Stimulated activated CD4-positive, alpha-beta T cell treated with anti-CD3 and anti-CD28 coated beads, TNF-alpha, amount 100 ng/mL, for 4 hours (primary cell): ENCODE measurements at regions not wholly inside any gene's neighbourhood (a gene's known extent, or its start where the extent isn't known, plus 50 kb on each side); places are given as distances from the start of the nearest gene placed in this dataset.
"Not testable (repeated sequence)": the region's sequence is repeated elsewhere in the genome, so short reads cannot be mapped to it uniquely, and the experiment has no call there.

ENCODE experiments used
- DNase-seq, 3 experiments: peaks; one replicate each; pipeline ENCODE4 v3.0.0-alpha.2; 2020; ENCODE audit warnings: low read depth in 3 of 3

DNA sequence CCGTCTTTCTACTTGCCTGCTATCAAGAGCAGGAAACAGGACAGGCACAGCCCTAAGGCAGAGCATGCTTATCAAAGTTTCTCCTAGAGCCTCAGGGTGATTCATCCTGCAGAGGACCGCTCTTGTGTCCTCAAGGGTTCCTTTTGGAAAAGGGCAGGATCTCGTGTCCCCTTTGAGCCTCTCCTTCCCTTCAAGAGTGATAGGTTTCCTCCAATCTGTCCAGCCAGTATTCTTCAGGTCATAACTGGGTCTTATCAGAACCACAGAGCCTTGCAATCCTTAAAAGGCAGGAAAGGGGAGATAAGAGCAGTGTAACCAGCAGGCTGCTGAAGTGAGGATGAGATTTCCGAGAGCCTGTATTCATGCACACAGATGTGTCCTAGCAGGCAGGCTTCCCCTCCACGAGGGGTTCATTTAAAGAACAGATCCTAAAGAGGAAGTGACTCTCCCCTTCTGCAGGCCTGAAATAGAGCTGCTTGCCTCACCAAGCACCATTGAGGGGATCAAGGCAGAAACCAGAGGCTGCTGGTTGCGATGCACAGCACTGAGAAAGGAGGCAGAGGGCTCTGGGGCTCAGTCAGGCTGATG, 90.5 kb upstream of the SVIL start:
- no peak for DNase-seq

DNA sequence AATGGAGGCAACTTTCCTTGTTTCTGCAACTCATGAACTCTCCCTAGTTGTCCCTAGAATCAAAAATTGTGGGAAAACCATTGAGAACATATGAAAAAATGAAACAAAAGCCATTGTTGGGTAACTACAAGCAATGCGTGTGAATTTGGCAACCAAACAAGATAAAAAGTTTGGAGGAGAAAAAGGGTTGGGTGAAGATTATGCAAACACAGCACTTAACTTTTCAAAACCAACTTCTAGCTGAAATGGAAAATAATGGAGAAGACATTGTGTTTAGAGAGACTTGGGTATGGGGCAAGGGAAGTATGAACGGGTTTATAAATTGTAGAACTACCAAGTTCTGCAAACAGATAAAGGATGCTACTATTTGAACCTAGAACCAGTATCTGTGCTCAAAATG, 89.0 kb upstream of the SVIL start:
- no peak for DNase-seq

DNA sequence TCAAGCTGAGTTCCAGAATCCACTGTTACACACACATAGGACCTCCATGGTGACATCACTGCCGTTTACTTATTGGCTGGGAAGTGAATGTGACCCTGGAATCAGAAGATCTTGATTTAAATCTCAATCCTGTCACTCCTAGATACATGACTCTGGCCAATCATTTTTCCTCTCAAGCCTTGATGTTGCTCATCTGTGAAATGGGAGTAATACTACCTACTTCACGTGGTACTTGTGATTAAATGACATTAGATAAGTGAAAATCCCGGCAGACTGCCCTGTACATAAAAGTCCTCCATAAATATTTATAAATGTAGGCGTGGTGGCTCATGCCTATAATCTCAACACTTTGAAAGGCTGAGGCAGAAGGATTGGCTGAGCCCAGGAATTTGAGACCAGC, 88.0 kb upstream of the SVIL start:
- DNase-seq, result no peak

DNA sequence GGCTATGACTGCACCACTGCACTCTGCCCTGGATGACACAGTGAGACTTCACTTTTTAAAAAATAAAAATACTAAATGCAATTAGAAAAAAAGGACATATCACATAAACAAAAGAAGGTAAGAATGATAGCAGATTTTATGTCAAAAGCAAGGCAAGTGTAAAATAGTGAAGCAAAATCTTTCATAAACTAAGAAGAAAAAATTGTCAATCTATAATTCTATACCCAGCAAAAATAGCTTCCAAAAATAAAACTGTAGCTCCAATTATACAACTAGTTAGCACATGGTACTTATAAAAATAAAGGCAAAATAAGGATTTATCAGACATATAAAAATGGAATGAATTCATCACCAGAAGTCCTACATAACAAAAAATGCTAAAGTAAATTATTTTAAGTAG, 85.4 kb upstream of the SVIL start:
- no peak for DNase-seq

DNA sequence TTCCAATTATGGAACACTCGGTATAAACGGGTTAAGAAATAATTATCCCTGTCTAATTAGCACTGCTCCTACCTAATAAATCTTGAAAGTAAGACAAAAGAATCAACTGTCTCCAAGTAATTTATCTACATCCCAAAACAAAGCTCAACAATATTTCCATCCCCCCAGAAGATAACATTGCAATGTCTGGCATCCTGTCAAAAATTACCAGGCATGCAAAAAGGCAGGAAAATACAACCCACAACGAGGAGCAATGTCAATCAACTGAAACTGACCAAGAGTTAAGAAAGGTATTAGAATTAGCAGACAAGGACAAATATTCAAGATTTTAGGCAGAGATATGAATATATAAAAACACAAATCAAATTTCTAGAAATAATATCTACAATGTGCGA, 84.5 kb upstream of the SVIL start:
- no peak for DNase-seq

DNA sequence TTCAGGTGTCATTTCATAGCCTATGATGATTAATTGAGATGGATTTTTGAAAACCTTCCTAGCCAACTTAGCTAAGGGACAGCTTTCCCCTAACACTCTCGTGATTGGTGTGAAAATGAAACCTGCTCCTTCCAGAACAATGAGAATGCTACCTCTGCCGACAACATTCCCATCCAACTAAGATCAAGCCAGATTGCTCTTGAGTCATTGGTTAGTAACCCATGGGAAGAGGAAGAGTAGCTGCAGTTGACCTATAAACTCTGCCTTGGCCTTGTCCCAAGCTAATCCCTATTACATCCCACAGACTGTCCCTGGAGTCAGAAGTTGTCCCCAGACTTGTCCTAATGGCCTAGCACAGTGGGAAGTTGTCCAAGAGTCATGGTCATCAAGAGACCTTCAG, 80.5 kb upstream of the SVIL start:
- no peak for DNase-seq

DNA sequence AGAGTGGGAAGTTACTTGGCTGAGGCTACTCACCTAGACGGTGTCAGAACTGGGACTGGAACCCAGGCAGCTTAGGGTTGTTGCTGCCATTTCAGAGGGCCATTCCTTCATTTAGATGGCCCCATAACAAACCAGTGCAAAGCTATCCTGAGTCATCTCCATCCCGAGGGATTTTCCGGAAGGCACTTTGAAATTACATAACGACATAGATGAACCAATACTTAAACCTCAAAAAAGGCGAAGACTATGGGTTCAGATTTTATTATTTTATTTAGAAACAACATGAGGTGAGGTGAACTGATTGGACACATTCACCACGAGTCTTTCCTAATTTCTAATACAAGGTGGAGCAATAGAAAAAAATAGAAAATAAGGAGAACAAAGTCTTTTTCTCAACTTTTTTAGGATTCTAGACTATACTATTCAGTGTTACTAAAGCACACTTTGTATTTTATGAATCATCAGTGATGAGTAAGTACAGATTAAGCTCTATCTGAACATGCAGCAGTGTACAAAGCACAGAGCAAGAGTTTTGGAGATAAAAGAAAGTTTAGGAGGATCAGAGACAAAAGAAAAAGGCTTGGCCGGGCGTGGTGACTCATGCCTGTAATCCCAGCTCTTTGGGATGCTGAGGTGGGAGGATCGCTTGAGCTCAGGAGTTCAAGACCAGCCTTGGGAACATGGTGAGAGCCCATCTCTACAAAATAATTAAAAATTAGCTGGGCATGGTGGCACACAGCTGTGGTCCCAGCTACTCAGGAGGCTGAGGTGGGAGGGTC, 79.5 kb upstream of the SVIL start:
- no peak for DNase-seq

DNA sequence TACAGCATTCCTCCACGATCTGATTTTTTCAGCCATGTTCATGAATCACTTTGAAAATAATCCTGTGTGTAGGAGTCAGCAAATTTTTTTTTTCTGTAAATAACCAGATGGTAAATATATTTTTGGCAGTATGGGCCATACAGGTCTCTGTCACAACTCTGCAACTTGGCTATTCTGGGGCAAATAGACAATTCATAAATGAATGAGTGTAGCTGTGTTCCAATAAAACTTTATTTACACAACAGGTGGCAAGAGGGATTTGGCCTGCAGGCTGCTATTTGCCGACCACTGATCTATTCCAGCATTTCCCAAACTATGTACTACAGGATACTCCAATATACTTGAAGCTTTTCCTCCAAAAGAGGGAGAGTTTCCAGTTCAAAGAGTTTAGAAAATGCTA, 78.7 kb upstream of the SVIL start:
- no peak for DNase-seq

DNA sequence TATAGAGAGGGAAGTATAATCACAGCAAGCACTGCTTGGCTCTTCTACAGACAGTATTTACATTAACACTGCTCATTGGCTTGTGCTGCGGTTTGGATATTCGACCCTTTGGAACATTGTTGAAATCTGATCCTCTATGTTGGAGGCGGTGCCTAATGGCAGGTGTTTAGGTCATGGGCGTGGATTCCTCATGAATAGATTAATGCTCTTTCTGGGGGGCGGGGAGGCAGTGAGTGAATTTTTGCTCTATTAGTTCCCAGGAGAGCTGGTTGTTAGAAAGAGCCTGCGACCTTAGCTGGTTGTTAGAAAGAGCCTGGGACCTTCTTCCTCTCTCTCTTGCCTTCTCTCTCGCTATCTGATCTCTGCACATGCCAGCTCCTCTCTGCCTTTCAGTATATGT, 77.3 kb upstream of the SVIL start:
- no peak for DNase-seq

DNA sequence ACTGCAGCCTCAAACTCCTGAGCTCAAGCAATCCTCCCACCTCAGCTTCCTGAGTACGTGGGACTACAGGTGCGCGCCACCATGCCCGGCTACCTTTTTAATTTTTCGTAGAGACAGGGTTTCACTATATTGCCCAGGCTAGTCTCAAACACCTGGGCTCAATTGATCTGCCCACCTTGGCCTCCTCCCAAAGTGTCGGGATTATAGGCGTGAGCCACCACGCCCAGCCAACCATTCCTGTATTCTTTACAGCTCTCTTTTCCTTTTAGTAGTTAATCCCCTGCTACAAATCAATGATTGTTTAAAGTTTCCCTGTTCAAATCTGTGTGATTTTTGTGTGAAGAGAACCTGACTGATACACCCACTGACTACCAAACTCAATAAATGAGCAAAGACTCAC, 75.4 kb upstream of the SVIL start:
- DNase-seq, result no peak

DNA sequence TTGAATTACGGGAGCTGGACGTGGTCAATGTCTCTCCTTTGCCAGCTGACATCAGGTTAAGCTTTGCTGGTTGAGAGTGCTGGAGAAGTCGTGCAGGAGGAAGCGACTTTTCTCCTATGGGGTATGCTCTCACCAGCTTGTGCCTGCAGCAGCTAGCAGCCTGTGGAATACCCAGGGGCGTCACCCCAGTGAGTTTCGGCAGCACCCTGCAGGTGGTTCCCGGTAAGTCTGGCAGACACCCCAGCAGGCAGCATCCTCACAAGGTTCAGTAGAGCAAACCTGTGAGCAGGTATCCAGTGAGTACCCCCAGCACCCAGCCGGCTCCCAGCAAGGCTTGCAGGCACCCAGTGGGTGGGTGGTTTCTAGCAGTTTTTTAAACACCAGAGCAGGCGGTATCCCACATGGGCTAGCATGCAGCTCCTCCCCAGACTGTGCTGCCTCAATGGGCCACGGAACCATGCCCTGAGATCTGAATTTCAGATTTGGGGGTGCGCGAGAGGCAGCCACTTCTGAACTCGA, 74.8 kb upstream of the SVIL start:
- DNase-seq, result no peak

DNA sequence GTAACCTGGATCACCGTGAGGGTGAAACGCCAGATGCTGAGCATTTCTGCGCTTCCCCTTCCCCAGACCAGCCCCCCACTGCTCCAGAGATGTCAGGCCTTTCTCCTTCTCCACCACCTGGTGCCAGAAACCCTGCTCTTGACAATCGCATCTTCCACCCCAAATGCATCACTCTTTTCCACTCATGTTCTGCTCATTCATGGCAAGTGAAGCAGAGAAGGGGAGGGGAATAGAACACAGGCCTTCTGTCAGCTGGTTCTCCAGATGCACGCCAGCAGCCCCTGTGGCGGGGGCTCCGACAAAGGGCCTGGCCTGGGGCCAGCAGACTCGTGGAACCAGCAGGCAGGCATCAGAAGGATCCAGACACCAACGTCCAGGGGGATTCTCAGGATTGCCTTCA, 68.5 kb upstream of the SVIL start:
- no peak for DNase-seq

DNA sequence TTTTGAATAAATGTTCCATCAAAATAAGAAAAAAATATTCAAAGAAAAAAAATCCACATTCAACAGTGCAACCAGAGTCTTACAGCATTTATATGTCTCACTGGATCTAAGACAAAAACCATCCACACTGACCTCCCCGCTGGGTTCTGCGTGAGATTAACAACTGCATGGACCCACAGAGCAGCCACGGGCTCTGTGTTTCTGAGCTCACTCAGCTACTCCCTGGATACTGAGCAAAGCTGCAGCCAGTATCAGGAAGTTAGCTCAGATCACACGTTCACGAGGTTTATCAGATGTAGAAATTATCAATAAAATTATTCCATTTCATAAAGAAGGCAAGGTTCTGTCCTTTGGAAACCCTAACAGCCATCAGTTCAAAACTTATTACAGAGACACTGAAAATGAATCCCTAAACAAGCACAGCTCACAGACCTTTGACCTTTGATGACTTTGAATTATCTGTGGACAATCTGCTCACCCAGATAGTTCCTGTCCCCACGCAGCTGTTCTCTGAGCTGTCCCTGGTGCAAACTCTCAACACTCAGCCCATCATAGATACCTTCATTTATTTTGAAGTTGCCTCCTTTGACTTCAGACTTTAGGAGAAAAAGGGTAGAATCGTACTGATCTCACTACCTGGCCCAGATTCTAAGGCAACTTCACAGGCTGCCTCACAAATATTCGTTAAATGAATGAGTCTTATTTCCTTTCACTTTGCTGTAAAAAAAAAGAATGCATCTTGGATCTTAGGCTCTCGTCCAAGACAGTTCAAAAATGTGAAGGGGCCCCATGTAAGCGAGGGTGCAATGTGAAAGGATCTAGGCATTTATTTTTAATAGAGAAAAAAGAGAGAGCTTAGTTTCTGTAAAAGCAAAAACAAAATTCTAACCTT, 67.7 kb upstream of the SVIL start:
- no peak for DNase-seq

DNA sequence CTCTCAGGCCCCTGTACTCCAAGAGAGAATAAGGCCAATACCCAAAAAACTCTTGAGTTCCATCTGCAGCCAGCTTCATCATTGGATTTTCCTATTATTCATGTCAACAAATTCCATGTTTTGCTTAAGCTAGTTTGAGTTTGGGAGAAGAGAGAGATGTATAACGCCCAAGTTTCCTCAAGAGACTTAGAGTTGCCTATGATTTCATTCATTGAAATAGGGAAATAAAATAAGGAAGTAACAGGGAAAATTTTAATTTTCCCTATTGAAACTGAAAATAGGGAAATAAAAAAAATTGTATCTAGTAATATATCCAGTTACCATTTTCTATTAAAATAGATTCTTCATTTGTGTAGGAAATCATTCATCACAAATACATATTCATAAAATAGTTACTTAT, 66.5 kb upstream of the SVIL start:
- DNase-seq, result no peak

DNA sequence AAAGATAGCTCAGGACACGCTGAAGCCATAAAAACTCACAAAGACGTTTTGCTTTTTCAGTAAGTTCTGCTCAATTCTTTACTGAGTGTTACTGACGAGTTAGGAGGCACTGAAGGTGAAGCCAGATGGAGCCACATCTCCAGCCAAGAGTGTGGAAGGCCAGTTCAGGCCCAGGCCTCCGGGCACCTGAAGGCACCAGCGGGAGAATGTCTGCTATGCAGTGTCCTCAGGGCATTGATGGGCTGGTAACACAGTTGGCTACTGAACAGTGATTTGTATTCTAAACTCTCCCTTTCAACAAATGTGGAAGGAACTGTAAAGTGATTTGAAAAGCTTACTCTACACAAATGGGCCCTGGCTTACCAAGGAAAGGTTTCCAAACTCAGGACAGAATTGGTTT, 64.8 kb upstream of the SVIL start:
- DNase-seq, result no peak

DNA sequence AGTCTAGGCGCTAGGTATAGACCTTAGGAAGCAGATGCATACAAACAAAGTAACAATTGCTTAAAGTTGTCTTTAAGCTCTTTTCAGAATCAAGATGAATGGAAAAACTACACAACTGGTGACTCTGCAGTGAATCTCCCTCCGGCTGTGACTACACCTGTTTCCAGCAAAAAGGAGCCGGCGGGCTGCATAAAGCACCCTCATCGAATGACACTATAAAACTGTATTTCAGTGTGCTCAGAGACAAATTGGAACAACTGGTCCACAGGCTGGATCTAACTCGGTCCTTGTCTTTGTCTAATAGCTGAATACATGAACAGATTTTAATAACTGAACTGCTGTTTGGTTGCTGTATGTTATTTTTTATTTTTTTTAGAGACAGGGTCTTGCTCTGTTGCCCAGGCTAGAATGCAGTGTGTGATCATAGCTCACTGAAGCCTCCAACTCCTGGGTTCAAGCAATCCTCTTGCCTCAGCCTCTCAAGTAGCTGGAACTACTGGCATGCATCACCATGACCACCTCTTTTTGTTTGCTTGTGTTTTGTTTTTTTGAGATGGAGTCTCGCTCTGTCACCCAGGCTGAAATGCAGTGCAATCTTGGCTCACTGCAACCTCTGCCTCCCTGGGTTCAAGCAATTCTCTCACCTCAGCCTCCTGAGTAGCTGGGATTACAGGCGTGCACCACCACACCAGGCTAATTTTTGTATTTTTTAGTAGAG, 64.2 kb upstream of the SVIL start:
- no peak for DNase-seq

DNA sequence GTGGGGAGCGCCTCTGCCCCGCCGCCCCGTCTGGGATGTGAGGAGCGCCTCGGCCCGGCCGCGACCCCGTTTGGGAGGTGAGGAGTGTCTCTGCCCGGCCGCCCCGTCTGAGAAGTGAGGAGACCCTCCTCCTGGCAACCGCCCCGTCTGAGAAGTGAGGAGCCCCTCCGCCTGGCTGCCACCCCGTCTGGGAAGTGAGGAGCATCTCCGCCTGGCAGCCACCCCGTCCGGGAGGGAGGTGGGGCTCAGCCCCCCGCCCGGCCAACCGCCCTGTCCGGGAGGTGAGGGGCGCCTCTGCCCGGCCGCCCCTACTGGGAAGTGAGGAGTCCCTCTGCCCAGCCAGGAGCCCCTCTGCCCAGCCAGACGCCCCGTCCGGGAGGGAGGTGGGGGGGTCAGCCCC, 61.8 kb upstream of the SVIL start:
- not testable (repeated sequence) for DNase-seq

DNA sequence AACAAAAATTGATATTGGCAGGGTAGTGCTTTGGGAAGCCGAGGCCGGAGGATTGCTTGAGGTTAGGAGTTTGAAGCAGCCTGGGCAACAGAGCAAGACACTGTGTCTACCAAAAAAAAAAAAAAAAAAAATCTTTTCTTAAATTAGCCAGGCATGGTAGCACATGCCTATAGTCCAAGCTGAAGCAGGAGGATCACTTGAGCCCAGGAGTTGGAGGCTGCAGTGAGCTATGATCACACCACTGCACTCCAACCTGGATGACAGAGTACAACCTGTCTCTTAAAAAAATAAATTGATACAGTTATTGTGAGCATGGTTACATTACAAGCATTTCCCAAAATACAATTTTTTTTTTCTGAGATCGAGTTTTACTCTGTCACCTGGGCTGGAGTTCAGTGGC, 59.4 kb upstream of the SVIL start:
- DNase-seq, result no peak

DNA sequence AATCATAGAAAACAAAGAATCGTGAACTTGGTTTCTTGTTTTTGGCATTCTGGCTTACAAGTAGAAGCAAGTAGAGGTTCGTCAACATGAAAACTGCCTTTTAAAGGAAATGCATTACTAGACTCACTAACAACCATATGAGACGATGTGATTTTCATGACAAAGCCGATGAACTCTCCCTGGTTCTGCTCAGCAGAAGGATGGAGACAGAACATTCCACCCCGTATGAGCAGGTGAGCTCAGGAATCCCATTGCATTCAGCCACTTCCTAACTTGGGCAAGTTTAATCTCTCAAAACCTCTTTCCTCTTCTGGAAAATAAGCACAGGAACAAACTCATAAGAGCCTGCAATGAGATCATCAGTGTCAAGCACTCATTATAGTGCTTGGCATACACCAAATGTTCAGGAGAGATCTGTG, 57.4 kb upstream of the SVIL start:
- DNase-seq, result no peak

DNA sequence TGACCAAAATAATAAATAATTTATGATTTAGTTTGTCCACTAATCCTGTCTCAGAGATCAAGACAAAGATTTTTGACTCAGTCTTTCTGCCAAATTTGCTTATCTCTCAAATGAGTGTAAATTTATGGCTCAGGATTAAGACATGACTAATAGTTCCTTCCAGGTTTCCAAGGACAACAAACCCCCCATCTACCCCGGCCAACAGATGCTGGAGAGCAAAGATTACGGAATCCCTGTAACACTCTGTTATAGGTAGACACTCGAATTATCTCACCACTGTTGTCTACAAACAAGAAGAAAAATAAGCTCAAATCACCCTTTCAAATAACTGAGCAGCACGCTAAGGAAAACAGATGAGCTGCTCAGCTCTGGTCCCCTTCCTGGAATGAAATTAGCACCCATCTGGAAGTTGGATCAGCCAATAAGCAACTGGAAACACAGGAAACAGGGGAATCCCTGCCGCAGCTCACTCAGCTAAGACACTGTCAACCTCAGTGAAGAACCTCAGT, 56.8 kb upstream of the SVIL start:
- DNase-seq, result no peak

DNA sequence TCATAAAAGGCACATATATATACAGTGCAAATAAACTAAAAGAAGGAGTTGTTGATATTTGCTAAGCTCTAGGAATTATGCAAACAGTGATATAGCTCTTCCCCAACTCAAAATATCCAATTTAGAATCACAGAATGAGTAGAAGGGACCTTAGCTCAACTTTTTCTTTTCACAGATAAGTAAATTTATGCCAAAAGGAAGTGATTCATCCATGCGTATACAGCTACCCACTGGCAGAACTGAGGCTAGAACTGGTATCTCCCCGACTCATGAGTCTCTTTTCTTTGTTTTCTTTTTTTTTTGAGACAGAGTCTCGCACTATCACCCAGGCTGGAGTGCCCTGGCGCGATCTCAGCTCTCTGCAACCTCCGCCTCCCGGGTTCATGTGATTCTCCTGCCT, 54.2 kb upstream of the SVIL start:
- no peak for DNase-seq

DNA sequence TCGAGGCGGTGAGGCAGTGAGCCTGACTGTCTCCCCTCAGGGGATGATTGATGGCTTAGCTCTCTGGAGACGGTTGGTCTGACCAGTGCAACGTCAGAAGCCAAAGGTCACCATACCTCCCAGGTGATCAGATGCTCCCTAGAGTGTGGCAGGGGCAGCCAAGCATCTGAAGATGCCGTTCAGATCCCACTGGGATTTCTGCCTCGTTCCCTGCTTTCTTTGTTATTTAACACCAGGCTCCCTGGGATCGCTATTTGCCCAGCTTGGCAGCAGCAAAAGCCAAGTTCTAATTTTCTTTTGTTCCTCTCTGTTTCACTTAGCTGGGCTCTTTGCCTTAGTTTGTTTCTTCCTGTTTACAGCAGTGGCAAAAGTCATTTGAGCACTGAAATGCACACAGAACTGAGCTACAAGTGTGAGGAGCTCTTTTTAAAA, 53.5 kb upstream of the SVIL start:
- no peak for DNase-seq
